H54 (cell line): ENCODE measurements at regions not wholly inside any gene's neighbourhood (a gene's known extent, or its start where the extent isn't known, plus 50 kb on each side); places are given as distances from the start of the nearest gene placed in this dataset.
"Not testable (repeated sequence)": the region's sequence is repeated elsewhere in the genome, so short reads cannot be mapped to it uniquely, and the experiment has no call there.

ENCODE experiments used
- DNase-seq: peaks from one replicate; pipeline ENCODE4 v3.0.0; 2011; ENCODE audit warnings: low spot score, mixed read lengths; ENCODE audit not compliant: insufficient read length
- FAIRE-seq: peaks from 3 replicates; lab custom pipeline; 2011; peaks lifted over from hg19 to GRCh38; lab: Jason Lieb, UNC
- POLR2A ChIP-seq: IDR thresholded peaks from 2 replicates; pipeline ENCODE4 v1.6.1; 2011; ENCODE audit warnings: low read depth, mild to moderate bottlenecking, low read length

GRCh38 chr2:142533177-142533576 lies 344.3 kb upstream of the KYNU start:
- no peak for TF ChIP-seq POLR2A
- DNase-seq = no peak
- FAIRE-seq = no peak

- peak; percentile 84 for FAIRE-seq
These were observed 346.1 kb upstream of the KYNU start for GRCh38 chr2:142531377-142531776.

DNA sequence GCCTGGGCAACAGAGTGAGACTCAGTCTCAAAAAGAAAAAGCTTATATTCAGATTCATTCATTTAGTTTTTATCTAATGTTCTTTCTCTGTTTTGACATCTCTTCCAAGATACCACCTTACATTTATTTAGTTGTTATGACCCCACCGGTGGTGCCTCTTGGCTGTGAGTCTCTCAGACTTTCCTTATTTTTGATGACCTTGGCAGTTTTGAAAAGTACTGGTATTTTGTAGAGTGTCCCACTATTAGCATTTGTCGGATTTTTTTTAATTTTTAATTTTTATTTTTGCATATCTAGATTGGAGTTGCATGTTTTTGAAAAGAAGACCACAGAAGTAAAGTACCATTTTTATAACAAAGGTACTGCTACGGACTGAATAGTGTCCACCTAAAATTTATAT lies 351.7 kb upstream of the KYNU start:
- no peak for TF ChIP-seq POLR2A
- FAIRE-seq = no peak
- DNase-seq = no peak

More at GRCh38 chr2:142531377-142531776, 346.1 kb upstream of the KYNU start:
- DNase-seq = no peak
- no peak for TF ChIP-seq POLR2A

- no peak for FAIRE-seq
- no peak for DNase-seq
- no peak for TF ChIP-seq POLR2A
These were observed 356.0 kb upstream of the KYNU start for GRCh38 chr2:142521492-142521891.

DNA sequence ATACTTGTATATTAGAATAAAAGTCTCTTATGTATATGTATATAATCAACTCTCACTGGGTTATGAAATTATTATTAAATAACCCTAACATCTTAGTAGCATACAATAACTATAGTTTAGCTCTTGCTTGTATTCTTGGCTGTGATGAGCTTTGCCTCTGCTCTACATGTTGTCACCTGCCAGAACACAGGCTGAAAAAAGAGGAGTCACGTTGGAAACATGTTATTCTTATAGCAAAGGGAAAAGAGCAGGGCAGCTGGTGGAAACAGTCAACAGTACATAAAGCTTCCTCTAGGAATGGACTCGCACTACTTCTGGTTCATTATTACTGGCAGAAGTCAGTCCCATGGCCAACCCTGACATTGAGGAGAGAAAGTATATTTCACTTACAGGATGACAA lies 362.0 kb upstream of the KYNU start:
- no peak for TF ChIP-seq POLR2A
- FAIRE-seq = no peak
- DNase-seq = no peak

DNA sequence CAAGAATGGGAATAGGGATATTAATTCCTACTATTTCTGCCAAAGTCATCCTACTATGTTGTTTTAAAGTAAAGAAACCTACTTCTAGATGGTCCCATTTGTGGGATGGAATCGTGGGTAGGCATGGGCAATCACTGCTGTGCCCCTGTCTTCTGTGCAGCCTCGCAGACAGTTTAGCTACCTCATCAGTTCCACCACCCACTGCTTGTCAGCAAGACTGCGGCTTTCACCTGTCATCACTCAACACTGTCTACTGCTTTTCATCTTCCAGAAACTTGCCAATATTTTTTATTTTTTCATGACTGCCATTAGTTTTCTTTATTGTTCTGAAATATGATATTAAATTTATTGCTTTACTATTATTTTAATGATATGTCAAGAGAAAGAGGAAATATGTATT lies 368.1 kb upstream of the KYNU start:
- no peak for FAIRE-seq

GRCh38 chr2:142504754-142505153 lies 372.7 kb upstream of the KYNU start:
- DNase-seq (no peak), FAIRE-seq (no peak)
- no peak for TF ChIP-seq POLR2A

More for the DNA sequence above, 368.1 kb upstream of the KYNU start:
- TF ChIP-seq POLR2A = no peak
- DNase-seq = no peak

GRCh38 chr2:142502402-142502801 lies 371.6 kb upstream of the LRP1B start:
- no peak for TF ChIP-seq POLR2A
- no peak for DNase-seq
- FAIRE-seq = no peak

DNA sequence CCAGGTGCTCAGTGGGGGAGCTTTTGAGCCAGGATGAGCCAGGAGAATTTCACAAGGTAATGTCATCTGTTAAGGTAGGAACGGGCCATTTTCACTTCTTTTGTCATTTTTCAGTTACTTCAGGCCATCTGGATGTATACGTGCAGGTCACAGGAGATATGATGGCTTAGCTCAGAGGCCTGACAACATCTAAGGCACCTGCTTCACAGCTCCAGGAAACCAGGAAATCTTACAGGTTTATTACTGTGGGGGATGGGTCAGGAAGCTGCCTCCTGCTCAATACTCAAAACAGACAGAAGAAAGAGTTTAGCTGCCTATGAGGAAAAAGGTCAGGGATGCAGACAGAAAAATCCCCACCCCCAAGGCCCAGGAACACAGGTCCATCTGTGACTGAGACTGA lies 364.3 kb upstream of the LRP1B start:
- FAIRE-seq (no peak), DNase-seq (no peak)
- TF ChIP-seq POLR2A = no peak

GRCh38 chr2:142489631-142490030 lies 358.8 kb upstream of the LRP1B start:
- DNase-seq, FAIRE-seq: not testable (repeated sequence)

DNA sequence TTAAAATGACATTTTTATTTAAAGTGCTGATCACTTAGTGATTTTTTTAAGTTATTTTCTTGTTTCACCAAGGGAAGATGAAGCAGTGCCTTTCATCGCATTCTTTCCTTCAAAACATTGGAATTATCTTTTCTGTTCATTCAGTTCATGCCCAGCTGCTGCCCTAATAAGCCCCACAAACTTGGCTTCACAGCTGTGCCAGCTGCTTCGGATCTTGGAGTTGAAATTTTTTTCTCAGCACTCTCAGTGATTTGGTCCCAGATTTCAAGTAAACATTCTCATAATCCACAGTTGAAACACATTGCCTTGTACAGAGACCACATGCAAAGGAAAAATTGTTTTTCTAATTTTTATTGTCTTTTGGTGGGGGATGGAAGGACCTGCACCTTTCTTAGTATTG lies 353.3 kb upstream of the LRP1B start:
- no peak for DNase-seq
- TF ChIP-seq POLR2A = no peak
- no peak for FAIRE-seq

DNA sequence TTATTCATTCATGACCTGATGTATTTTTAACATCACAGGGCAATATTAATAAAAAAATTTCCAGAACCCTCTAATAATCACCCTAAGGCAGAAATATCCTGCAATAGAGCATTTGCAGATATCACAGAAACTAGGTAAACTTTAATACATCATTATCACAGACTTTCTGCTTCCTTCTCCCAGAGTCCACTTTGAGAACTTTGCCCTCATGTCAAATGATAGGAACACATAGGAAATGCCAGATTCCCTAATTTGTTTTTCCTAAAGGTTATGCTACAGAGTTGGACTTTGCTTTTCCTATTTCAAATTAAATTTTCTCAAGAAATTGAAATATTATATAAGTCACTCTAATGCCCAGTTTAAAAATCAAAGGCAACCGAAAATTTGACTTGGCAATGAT lies 352.8 kb upstream of the LRP1B start:
- no peak for FAIRE-seq
- no peak for TF ChIP-seq POLR2A

GRCh38 chr2:142478206-142478605 lies 347.4 kb upstream of the LRP1B start:
- no peak for DNase-seq
- FAIRE-seq = no peak
- TF ChIP-seq POLR2A = no peak

More for the DNA sequence above, 352.8 kb upstream of the LRP1B start:
- DNase-seq = no peak

DNA sequence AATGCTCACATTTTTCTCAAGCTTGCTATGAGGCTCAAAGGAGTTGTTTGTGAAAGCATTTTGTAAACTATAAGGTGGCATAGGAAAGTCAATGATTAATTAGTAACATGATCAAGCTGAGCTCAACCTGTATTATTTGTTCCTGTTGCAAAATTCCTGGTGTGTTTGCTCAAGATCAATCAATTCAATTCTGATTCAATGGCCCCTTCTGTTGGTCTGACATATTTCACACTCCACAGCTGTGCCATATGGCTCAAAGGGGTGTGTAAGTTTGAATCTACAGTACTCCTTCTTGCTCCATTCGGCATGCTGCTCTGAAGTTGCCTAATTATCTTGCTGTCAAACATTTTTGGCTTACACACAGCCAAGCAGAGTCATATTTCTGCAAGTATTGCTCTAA lies 341.6 kb upstream of the LRP1B start:
- no peak for TF ChIP-seq POLR2A
- DNase-seq = no peak
- no peak for FAIRE-seq

DNA sequence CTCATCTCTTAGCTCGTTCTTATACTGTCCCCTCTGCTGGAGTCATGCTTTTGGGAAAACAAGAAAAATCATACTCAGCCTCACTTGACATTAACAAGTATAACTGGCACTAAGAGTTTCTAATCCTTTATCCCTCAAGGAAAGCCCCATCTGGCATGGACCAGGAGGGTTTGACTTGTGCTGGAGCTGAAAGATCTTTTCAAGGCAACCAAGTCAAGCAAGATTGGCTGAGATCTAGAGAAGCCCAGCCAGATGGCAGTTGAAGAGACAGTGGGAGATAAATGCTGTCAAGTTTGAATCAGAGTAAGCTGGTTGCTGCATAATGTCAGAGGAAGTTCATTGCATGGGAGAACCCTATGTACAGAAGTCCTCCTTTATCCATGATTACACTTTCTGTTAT lies 336.5 kb upstream of the LRP1B start:
- TF ChIP-seq POLR2A = no peak
- DNase-seq (no peak), FAIRE-seq (no peak)

DNA sequence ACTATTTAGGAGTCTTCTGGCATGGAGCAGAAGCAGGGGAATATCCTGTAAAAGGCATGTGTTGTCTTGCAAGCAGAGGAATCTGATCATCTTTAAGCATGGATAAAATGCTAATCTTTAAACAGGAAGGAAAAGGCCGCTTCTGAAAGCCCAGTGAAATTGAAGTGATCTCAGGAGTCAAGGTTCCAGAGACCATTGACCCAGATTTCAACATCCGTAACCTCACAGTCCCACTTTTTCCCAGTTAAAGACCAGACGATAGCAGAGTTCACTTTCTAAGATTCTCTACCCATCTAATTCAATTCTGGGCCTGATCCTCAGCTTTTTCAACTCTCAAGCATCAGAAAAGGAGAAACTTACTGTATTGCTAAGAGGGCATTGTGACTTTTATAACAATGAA lies 332.2 kb upstream of the LRP1B start:
- DNase-seq (no peak), FAIRE-seq (no peak)
- TF ChIP-seq POLR2A = no peak

DNA sequence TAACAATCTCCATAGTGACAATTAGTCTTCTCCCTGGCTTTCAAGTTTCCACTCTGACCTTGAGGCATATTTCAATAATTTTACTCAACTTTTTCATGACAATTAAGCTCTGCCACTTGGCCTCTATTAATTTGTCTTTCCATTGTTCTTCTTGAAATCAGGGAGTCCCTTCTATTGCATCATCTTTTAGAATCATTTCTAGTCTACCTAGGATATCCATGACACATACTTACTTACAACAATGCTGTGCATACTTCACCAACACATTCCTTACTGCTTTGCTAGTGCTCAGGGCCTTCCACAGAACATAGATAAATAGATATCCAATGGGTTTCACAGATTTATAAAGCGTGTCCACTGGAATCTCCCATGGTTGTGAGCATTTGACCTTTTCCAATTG lies 331.5 kb upstream of the LRP1B start:
- no peak for FAIRE-seq
- TF ChIP-seq POLR2A = no peak
- DNase-seq = no peak
